Limb (tissue), 2 donors: ENCODE measurements at regions not wholly inside any gene's neighbourhood (a gene's known extent, or its start where the extent isn't known, plus 50 kb on each side); places are given as distances from the start of the nearest gene placed in this dataset.
A peak's percentile ranks its signal among the peaks of the same experiment; 100 is the strongest.

Experiments used
- DNase-seq, 2 donors: peaks; one replicate each; pipeline ENCODE4 v3.0.0-alpha.2; 2016; ENCODE audit errors: extremely low spot score in 2 of 2

DNA sequence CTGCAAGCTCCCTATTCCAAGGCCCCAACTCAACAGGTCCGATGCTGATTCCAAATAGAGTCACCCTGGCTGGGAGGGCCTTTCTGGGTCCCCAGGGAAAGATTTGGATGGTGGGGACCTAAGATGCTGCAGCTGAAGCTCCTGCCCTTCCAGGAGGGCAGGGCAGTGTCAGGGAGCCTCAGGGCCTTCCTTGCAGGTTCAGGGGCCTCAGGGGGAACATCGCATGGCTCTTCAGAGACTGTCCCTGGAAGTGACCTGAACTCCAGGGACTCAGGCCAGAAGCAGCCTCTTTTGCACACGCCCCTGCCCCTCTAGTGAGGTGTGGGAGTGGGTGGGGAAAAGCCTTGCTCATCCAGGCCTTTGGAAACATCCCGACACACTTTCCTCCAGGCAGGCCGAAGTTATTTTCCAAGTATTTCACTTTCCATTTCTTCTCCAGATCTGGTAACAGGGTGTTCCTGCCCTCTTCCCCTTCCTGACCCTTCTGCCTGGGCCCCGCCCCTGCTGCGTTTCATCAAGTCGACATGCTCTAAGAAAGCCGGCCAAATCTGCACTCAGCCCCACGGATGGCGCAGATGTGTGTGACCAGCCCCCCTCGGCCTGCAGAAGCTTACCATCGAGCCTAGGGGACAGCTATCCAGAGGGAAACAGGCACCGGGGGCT is 159.5 kb downstream of the FGF18 start:
- no peak for DNase-seq

DNA sequence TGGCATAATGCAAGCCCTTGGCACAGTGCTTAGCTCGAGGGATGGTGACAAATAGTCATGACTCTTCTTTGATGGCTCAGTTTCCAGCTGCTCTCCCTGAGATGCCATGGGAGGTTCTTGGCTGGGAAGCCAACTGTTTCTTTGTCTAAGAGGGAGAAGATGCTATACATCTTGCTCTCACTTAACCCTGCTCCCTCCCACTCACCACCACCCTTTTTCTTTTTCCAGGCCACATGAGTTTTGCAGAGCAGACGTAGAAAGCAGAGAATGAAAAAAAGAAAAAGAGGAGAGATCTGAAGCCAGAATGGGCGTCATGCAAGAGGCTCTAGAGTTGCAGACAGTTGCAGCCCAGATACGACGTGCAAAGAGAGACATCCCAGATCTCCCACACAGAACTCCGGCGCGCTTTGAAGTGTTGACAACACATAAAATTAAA is 160.5 kb downstream of the FGF18 start:
- peak; percentile 44 to 75 for DNase-seq

DNA sequence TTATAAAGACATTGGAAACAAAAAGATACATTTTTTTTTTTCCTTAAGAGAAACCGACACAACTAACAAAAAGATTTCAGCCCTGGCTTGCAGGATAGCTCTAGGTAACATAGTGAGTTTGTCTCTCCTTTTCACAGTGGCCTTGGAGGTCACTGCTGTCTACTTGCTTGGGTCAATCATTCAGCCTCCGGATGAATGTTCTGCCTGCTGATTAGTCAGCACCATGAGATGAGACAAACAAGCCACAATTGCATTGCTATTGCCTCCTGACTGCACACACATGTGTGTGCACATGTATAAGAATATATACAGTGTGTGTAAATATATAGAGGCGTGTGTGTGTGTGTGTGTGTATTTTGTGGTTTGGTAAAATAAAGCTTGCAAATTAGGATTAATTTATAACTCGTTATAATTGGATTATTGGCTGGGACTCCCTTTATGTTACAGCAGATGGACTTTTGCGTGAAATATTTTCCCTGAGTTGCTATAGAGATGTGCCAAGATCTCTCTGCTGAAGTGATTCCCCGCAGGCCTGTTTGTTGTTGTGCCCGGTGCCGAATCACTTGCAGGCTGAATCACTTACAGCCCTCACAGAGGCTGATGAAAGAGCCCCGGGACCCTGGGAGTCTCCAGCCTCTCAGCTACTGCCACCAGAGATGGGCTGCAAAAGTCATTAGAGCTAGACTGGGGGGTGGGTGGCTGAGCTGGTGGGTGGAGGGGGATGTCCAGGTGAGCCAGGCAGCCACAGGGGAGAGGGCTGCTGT is 161.2 kb downstream of the FGF18 start:
- DNase-seq = peak; percentile 49 to 52

DNA sequence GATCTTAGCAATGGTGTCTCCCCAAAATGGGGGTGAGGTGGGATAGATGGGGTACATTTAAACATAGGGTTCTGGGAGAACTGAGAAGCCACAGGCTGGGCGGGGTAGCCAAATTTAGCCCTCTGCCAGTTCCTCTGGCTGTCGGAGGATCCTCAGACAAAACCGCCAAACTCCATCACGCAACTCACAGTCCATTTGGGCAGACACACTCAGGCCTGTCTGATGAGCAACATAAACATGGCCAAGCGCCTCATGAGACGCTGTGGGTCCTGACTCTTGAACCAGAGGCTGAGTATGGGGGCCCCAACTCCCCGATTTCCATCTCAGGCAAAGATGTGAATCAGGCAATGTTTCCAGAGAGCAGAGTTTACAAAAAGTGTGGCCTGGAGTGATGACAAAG is 162.3 kb downstream of the FGF18 start:
- no peak for DNase-seq

DNA sequence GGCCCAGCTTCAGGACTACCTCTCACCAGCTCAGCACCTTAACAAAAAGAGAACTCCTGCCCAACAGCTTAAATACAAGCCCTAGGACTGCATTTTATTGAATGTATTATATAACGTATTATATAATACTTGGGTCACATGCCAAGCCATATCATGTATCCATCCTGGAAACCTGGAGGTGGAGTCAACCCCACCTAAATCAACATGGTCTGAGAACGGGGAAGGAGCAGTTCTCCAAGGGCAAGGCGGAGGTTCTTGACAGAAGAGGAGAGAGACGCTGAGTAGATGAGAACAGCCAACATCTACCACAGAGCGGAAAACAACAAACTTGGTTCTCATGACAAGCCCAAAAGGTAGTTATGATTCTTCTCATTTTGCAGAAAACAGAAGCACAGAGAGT is 163.4 kb downstream of the FGF18 start:
- DNase-seq = no peak

DNA sequence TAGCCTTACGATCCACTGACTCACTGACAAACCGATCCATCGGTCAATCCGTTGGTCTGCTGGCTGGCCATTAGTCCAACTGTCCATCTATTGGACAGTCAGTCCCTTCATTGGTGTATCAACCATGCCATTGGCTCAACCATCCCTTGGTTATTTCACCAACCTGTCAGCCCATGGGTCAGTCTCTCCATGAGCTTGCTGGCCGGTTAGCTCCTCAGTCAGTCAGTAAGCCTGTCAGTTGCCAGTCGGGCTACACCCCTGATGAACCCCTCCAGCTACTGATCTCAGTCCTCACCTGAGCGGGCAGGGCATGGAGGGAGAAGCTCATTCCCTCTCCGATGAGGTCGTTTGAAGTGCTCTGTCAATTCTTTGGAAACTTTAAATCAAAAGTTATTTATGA is 166.5 kb downstream of the FGF18 start:
- no peak for DNase-seq

DNA sequence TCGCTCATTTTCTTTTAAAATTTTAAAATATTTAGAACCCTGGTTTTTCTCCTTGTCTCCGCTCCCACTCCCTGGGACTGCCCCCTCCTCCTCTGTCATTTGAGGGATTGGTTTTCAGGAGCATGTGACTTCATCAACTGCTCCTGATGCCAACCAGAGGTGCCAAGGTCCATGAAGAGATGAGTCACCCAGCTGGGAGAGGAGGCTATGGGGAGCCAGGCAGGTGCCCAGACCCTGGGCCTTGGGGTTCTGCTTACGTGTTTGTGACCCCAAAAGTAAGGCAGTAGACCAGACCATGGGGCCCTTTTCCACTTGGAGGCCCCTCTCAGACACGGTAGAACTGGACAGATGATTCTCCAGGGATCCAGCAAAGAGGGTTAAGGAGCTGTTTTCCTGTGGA is 167.0 kb downstream of the FGF18 start:
- DNase-seq = no peak

DNA sequence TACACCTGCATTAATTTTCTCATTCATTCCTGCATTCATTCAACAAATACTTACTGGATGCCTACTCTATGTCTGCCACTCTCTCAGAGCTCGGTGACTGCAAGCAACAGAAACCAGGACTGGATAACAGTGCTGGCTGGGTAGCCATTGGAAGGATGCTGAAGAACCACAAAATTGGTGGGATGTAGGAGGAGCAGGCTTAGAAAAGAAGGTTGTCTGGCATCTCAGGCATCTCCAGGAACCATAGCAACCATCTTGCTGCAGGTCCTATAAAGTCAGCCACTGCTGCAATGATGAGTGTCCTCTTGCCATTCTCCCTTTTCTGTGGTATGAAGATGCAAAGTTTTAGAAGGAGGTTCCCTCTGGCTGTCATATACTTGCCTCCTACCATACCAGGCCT is 168.6 kb downstream of the FGF18 start:
- DNase-seq = no peak

DNA sequence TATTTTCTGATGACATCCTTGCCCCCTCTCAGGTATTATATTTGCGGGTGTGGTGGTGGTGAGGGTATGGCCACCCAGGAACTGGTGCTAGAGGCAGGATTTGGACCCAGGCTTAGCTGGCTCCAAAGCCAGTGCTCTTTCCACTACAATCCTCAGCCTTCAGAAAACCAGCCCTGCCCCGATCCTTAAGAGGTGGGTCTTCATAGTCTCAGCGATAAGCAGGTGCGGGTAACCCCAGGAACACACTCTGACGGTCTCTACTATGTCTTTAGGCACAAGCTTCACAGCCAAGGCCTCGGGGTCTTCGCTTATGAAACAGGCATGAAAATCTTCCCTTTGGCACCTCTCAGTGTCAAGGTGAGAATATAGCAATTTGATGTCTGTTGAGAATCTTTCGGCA is 169.3 kb downstream of the FGF18 start:
- no peak for DNase-seq

DNA sequence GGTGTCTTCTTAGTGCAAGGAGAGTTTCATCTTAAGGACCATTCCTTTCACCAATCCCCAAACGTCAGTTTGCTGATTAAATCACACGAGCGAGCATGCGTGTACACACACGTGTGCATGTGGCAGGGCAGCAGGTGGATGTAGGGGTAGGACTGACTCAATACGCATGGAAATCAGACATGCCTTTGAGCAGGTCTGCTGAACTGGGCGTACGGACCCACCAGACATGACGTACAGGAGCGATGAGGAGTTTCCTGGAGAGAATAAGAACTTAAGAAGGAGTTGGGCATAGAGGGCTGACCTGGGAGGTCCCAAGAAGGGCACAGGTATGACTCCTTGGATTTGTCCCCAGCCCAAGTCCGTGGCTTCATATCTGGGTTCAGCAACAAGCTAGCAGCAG is 170.0 kb downstream of the FGF18 start:
- peak in 1 of 2 donors; percentile 6 for DNase-seq

DNA sequence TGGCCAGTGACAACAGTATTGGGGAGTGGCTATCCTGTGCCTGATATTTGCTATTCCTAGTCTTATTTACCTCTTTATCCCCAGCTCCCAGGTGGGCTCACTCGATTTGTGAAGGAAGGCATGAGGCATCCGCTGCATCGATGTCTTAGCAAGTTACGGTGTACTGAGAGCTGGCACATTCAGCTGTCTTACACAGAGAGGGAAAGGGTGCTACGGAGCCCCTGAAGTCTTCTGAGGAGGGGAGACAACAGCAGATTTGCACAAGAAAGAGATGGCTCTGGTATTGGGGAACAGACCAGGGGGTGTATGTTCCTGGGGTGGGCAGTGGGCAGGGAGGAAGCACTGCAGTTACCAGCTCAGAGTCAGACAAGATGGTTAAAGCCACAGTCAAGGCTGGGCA is 172.6 kb downstream of the FGF18 start:
- DNase-seq = peak in 1 of 2 donors; percentile 4

DNA sequence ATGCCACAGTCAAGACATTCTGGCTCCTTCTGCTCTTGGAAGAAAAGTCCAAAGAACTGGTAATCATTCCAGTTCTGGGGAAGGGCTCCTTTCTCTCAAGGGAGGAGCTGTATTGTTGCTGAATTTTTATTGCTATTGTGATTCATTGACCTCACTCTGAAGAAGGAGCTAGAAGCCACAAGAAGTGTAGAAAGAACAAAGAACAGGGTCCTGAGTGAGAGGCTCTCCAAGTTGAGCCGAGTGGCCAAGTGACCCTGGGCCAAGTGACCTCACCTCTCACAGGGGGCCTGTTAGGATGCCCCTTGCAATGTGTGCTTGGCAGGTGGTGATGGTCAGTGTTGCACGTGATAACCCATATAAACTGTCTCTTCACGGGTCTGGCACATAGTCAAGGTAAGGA is 173.3 kb downstream of the FGF18 start:
- no peak for DNase-seq

DNA sequence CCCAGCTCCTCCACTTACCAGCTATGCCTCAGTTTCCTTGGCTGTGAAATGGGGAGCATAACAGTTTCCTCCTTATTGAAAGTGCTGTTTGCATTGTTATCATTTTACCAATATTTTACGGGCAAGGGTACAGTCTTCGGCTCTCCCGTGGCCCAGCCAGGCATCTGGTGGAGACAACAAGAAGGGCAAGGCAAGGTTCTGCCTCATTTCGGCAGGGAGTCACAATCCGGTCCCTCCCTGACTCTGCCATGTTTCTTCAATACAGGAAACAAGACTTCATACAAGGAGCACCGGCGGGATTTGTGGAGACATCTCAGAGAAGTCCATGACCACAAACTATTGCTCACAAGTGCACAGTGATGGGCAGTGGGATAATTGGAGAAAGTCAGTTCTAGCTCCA is 174.0 kb downstream of the FGF18 start:
- no peak for DNase-seq

DNA sequence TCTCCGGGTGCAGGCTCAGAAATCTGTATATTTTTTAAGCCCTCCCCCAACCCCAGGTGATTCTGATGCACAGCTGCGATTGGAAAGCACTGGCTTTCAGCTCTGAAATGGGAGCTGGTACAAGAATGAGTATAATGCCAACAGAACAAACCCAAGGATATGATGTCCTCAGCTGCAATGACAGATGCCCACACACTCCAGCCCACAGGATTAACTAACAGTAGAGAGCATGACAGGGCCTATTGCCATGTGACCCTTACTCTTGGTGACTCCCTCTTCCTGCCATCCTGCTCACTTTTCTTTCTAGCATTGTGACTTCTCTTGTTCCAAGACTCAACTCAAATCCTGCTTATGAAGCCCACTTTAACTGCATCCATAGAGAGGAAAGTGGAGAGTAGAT is 174.5 kb downstream of the FGF18 start:
- DNase-seq = peak in 1 of 2 donors; percentile 3

DNA sequence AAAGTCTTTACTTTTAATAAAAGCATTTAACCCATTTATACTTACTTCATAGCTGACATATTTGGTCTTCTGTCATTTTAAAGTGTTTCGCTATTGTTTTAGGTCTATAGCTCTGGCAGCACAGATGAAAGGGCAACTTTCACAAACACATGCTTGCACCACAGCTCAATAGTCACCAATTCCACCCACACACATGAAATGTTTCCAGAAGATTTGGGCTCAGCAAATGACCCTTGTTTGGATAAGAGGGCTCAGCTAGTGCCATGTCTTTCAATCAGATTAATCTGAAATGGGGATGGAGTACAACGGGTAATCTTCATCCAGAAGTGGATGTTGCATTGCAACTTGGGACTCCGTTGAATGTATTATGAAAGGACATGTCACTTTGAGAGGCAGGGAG is 176.0 kb downstream of the FGF18 start:
- DNase-seq = no peak

DNA sequence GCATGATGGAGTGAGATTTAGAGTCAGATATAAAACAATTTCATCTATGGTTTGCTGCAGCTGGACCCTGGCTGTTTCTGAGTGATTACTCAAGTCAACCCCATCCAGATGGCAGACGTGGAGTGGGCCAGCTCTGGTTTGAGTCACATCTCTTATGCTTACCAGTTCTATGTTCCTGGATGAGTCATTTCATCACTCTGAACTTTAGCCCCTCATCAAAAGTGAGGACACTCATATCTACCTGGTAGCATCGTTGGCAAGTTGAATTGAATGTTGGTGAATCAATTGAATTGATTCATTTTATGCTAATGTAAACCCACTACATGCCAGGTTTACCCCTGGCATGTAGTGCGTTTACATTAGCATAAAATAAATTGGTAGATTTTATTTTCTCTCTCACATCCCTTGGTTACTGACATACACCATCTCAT is 176.4 kb downstream of the FGF18 start:
- DNase-seq = peak in 1 of 2 donors; percentile 14

DNA sequence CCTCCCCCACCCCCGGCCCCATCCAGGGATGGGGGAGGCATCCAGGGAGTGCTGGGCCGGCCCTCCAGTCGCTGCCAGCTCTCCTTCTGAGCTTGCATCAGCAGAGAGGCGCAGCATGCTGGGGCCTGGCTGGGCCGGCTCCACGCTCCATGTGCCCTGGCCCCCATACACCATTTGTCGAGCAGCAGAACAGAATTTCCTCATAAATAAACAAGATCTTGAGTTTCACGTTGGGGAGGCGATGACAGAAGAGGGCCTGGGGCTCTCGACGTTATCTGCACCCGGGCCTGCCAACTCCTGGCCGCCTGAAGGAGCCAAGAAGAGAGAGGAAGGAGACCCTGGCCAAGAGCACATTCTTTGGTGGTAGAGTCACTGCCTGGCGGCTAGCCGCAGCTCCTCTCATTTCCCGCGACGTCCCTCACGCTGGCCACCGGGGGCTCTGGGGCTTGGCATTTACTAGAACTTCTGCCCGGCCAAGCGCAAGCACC is 177.0 kb downstream of the FGF18 start:
- DNase-seq = peak in 1 of 2 donors; percentile 78

DNA sequence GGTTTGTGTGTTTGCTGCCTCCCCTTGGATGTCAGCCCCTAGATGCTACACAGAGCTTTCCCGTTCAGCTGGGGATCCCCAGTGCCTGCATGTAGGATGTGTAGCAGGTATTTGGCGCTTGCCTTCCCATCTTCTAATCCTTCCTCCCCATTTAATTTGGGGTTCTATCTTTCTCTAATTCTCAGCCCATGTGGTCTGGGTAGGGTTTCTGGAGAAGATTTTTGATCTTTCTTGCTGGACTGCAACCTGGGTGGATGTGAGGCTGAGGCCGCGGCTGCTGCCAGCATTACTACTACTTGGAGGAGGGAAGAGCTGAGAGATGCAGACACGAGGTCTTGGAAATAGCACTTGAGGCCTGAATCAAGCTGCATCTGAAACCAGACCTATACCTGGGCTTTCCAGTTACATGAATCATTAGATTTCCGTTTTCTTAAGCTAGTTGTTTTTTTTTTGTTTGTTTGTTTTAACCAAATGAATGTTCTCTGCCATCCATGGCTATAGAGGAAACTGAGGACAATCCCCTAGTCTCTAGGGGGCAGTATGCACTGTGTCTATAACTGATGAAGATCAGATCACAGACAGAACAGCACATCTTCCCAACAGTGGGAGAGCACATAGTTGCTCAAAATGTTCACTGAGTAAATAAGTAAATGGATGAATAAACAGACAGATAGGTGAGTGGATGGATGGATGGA is 178.6 kb downstream of the FGF18 start:
- DNase-seq = peak in 1 of 2 donors; percentile 3

DNA sequence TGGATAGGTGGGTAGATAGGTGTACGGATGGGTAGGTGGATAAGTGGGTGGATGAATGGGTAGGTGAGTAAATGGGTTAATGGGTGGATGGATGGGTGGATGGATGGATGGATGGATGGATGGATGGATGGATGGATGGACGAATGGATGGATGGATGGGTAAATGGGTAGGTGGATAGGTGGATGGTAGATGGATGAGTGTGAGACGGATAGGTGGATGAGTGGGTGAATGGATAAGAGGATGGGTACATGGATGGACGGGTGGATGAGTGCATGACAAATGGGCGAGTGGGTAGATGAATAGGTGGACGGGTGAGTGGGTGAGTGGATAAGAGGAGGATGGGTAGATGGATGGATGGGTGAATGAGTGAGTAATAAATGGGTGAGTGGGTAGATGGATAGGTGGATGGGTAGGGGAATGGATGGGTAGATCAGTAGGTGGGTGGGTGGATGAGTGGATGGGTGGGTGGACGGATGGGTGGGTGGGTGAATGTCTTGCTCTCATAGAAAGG is 179.2 kb downstream of the FGF18 start:
- peak in 1 of 2 donors; percentile 3 for DNase-seq

DNA sequence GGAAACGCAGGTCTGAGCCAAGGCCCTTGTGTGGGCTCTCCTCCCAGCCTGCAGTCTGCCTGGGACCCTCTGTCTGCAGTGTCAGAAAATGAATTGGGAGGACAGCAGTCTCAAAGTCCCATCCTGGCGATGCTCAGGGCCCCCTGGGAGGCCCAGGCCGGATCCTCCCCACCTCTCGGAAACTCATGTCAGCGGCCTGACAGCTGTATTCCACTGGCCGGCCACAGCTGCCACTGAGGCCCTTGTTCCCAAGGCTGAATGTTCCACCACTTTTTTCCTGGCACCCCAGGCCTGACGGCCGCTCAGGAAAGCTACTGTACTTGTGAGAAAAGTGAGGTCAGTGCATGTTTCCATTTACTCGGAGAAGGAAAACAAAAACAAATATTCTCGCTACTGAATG is 180.0 kb downstream of the FGF18 start:
- peak in 1 of 2 donors; percentile 40 for DNase-seq

DNA sequence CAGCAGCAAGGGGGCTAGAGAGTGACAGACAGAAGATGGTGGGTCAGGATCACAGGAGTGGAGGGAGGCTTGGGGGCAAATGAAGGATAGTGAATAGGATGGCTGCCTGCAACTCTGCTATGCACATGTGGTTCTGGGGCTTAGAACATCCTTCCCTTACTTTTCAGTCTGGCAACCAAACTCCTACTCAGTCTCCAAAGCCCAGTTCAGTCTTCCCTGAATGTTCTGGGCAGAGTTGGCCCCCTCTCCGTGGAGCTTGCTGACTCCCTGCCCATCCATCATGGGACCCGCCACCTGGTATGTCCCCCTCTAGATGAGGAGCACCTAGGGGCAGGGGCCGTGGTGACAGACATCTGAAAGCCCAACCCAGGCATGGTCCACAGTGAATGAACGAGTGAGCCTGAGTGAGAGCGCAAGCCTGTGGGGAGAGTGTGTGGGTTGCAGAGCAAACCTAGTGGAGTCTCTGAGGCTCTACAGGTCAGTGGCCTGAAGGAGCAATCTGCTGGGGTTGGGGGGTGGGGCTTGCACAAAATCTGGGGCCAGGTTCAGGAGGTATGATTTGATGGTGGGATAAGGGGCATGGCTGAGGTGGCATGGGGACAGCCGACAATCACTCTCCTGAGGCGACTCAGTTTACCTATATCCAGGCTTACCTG is 180.6 kb downstream of the FGF18 start:
- peak in 1 of 2 donors; percentile 25 for DNase-seq
